ENCODE measurements at regions not wholly inside any gene's neighbourhood (a gene's known extent, or its start where the extent isn't known, plus 50 kb on each side); places are given as distances from the start of the nearest gene placed in this dataset.

GRCh38 chr3:96083610-96084009, 730.8 kb upstream of the EPHA6 start:
- Mint-ChIP-seq H3K27me3 (ENCODE audit: insufficient read depth, unreplicated experiment) (no peaks in the 10 kb centered on the region), H3K4me1 (ENCODE audit: low read depth, unreplicated experiment) (no peaks in the 10 kb centered on the region), H3K36me3 (ENCODE audit: insufficient read depth, unreplicated experiment) (no peaks in the 10 kb centered on the region), H3K9me3 (ENCODE audit: unreplicated experiment) (no peaks in the 10 kb centered on the region), H3K4me3 (ENCODE audit: unreplicated experiment) (no peak overlapping the region), H3K27ac (ENCODE audit: unreplicated experiment) (no peak overlapping the region)
- ChIA-PET POLR2A (no interaction called here), CTCF (no interaction called here)
- Histone ChIP-seq H3K9me3 (no peaks in the 10 kb centered on the region), H3K36me3 (ENCODE audit: control insufficient read depth, insufficient read depth, low read length) (no peaks in the 10 kb centered on the region), H3K4me3 (ENCODE audit: low read depth, low read length) (no peak overlapping the region), H3K4me1 (no peaks in the 10 kb centered on the region), H3K27me3 (replicated peaks; ENCODE audit: control insufficient read depth, insufficient read depth, low read length) (no peaks in the 10 kb centered on the region)
- intact Hi-C loops (cut with micrococcal nuclease; ENCODE audit: unreplicated experiment), result no loop called here
- TF ChIP-seq, protein P1, sequence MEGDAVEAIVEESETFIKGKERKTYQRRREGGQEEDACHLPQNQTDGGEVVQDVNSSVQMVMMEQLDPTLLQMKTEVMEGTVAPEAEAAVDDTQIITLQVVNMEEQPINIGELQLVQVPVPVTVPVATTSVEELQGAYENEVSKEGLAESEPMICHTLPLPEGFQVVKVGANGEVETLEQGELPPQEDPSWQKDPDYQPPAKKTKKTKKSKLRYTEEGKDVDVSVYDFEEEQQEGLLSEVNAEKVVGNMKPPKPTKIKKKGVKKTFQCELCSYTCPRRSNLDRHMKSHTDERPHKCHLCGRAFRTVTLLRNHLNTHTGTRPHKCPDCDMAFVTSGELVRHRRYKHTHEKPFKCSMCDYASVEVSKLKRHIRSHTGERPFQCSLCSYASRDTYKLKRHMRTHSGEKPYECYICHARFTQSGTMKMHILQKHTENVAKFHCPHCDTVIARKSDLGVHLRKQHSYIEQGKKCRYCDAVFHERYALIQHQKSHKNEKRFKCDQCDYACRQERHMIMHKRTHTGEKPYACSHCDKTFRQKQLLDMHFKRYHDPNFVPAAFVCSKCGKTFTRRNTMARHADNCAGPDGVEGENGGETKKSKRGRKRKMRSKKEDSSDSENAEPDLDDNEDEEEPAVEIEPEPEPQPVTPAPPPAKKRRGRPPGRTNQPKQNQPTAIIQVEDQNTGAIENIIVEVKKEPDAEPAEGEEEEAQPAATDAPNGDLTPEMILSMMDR (IDR thresholded peaks at IDR 0.05; ENCODE audit: insufficient read depth in 1 of 2, low read depth in 1 of 2, low read length in 1 of 2, severe bottlenecking in 1 of 2, unreplicated experiment in 1 of 2), result no peak
- no TSS peak for BruUV-seq (replicated peaks)
- DNase-seq, result no peak

DNA sequence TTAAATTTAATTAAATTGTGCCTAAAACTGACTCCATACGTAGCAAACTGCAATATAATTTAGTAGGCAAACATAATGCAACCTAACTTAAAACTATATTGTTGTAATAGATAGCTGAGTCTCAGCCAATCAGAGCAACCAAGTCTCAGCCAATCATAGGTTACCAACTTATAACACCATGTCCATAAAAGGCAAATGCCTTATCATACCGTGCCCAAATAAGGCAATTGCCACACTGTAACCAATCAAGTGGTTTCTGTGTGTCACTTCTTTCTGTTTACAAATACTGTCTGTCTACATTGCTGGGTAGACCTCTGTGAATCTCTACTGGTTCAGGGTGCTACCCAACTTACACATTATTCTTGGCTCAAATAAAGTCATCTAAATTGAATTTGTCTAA, 728.4 kb upstream of the EPHA6 start:
- Mint-ChIP-seq H3K27ac (ENCODE audit: unreplicated experiment) (no peak overlapping the region), H3K36me3 (ENCODE audit: insufficient read depth, unreplicated experiment) (no peaks in the 10 kb centered on the region), H3K9me3 (ENCODE audit: unreplicated experiment) (no peaks in the 10 kb centered on the region), H3K4me3 (ENCODE audit: unreplicated experiment) (no peak overlapping the region), H3K4me1 (ENCODE audit: low read depth, unreplicated experiment) (no peaks in the 10 kb centered on the region), H3K27me3 (ENCODE audit: insufficient read depth, unreplicated experiment) (no peaks in the 10 kb centered on the region)
- no peak overlapping the region for H3K4me3 ChIP-seq (ENCODE audit: low read depth, low read length)
- no peaks in the 10 kb centered on the region for H3K27me3 ChIP-seq (replicated peaks; ENCODE audit: control insufficient read depth, insufficient read depth, low read length)
- DNase-seq, result no peak
- no peaks in the 10 kb centered on the region for H3K4me1 ChIP-seq
- ChIA-PET CTCF (no interaction called here), POLR2A (no interaction called here)
- intact Hi-C loops (cut with micrococcal nuclease; ENCODE audit: unreplicated experiment), result no loop called here
- H3K9me3 ChIP-seq, result no peaks in the 10 kb centered on the region
- BruUV-seq (replicated peaks), result no TSS peak
- TF ChIP-seq, protein P1 (IDR thresholded peaks at IDR 0.05; ENCODE audit: insufficient read depth in 1 of 2, low read depth in 1 of 2, low read length in 1 of 2, severe bottlenecking in 1 of 2, unreplicated experiment in 1 of 2), result no peak
- no peaks in the 10 kb centered on the region for H3K36me3 ChIP-seq (ENCODE audit: control insufficient read depth, insufficient read depth, low read length)

DNA sequence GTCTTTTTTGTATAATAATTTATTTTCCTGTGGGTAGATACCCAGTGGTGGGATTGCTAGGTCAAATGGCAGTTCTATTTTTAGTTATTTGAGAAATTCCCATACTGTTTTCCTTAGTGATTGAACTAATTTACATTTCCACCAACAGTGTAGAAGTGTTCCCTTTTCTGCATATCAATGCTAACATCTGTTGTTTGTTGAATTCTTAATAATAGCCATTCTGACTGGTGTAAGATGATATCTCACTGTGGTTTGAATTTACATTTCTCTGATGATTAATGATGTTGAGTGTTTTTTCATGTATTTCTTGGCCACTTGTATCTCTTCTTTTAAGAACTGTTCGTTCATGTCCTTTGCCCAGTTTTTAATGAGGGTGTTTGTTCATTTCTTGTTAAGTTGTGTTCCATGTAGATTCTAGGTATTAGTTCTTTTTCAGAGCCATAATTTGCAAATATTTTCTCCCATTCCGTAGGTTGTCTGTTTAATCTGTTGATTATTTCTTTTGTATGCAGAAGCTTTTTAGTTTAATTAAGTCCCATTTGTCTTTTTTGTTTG, 713.3 kb upstream of the EPHA6 start:
- no peaks in the 10 kb centered on the region for H3K9me3 ChIP-seq
- H3K4me3 Mint-ChIP-seq (ENCODE audit: unreplicated experiment), result no peak overlapping the region
- H3K36me3 Mint-ChIP-seq (ENCODE audit: insufficient read depth, unreplicated experiment), result no peaks in the 10 kb centered on the region
- CTCF ChIA-PET, result no interaction called here
- H3K4me1 Mint-ChIP-seq (ENCODE audit: low read depth, unreplicated experiment), result no peaks in the 10 kb centered on the region
- DNase-seq, result no peak
- H3K27me3 Mint-ChIP-seq (ENCODE audit: insufficient read depth, unreplicated experiment), result no peaks in the 10 kb centered on the region
- POLR2A ChIA-PET, result no interaction called here
- no peak overlapping the region for H3K27ac Mint-ChIP-seq (ENCODE audit: unreplicated experiment)
- no peaks in the 10 kb centered on the region for H3K27me3 ChIP-seq (replicated peaks; ENCODE audit: control insufficient read depth, insufficient read depth, low read length)
- no TSS peak for BruUV-seq (replicated peaks)
- no peaks in the 10 kb centered on the region for H3K36me3 ChIP-seq (ENCODE audit: control insufficient read depth, insufficient read depth, low read length)
- H3K9me3 Mint-ChIP-seq (ENCODE audit: unreplicated experiment), result no peaks in the 10 kb centered on the region
- H3K4me1 ChIP-seq, result no peaks in the 10 kb centered on the region
- TF ChIP-seq, protein P1 (IDR thresholded peaks at IDR 0.05; ENCODE audit: insufficient read depth in 1 of 2, low read depth in 1 of 2, low read length in 1 of 2, severe bottlenecking in 1 of 2, unreplicated experiment in 1 of 2), result no peak
- intact Hi-C loops (cut with micrococcal nuclease; ENCODE audit: unreplicated experiment), result no loop called here
- H3K4me3 ChIP-seq (ENCODE audit: low read depth, low read length), result no peak overlapping the region

Measured in Caco-2 (cell line).